Hepatocyte (in vitro differentiated cells): ENCODE measurements at regions not wholly inside any gene's neighbourhood (a gene's known extent, or its start where the extent isn't known, plus 50 kb on each side); places are given as distances from the start of the nearest gene placed in this dataset.

Experiments used
- DNase-seq: peaks from one replicate; pipeline ENCODE4 v3.0.0-alpha.2; 2016; ENCODE audit warnings: low spot score
- H2AFZ ChIP-seq: fragments of 200-600 bp; sonication (generic); 2 replicates; pipeline ENCODE4 v1.6.0; 2016; ENCODE audit warnings: antibody characterized with exemption, mild to moderate bottlenecking
- H3K27ac ChIP-seq: fragments of 200-600 bp; sonication (generic); 2 replicates; pipeline ENCODE4 v1.5.1; 2016; ENCODE audit warnings: mild to moderate bottlenecking
- H3K27me3 ChIP-seq: fragments of 200-600 bp; sonication (generic); 2 replicates; pipeline ENCODE4 v1.6.1; 2016
- H3K36me3 ChIP-seq: fragments of 200-600 bp; sonication (generic); replicated peaks from 2 replicates; pipeline ENCODE4 v1.5.1; 2016; ENCODE audit warnings: low read depth; ENCODE audit not compliant: insufficient read depth
- H3K4me1 ChIP-seq: fragments of 200-600 bp; sonication (generic); 2 replicates; pipeline ENCODE4 v1.5.1; 2016; ENCODE audit warnings: mild to moderate bottlenecking, moderate library complexity; ENCODE audit not compliant: insufficient read depth
- H3K4me2 ChIP-seq: fragments of 200-600 bp; sonication (generic); 2 replicates; pipeline ENCODE4 v1.6.0; 2016
- H3K4me3 ChIP-seq: fragments of 200-600 bp; sonication (generic); 2 replicates; pipeline ENCODE4 v1.5.1; 2016; ENCODE audit warnings: mild to moderate bottlenecking
- H3K79me2 ChIP-seq: fragments of 200-600 bp; sonication (generic); 2 replicates; pipeline ENCODE4 v1.6.0; 2017; ENCODE audit warnings: mild to moderate bottlenecking
- H3K9me2 ChIP-seq: fragments of 200-600 bp; sonication (generic); replicated peaks from 2 replicates; pipeline ENCODE4 v1.6.0; 2017; ENCODE audit warnings: mild to moderate bottlenecking; ENCODE audit not compliant: insufficient read depth
- H3K9me3 ChIP-seq: fragments of 200-600 bp; sonication (generic); 2 replicates; pipeline ENCODE4 v1.5.1; 2016; ENCODE audit warnings: low read depth, mild to moderate bottlenecking
- H4K20me1 ChIP-seq: fragments of 200-600 bp; sonication (generic); 2 replicates; pipeline ENCODE4 v1.6.0; 2016; ENCODE audit warnings: mild to moderate bottlenecking; ENCODE audit not compliant: insufficient read depth, poor library complexity, severe bottlenecking
- EZH2 ChIP-seq: fragments of 200-600 bp; sonication (generic); IDR thresholded peaks from 2 replicates; pipeline ENCODE4 v1.6.1; 2016; ENCODE audit warnings: antibody characterized with exemption, mild to moderate bottlenecking, borderline replicate concordance
- EZH2phosphoT487 ChIP-seq: fragments of 200-600 bp; sonication (generic); IDR thresholded peaks from one replicate; pipeline ENCODE4 v1.6.1; 2018; ENCODE audit warnings: antibody characterized with exemption, mild to moderate bottlenecking, low read depth, moderate library complexity; ENCODE audit not compliant: unreplicated experiment, severe bottlenecking
- WGBS: methylation state at CpG from one replicate; pipeline ENCODE4 v1.1.6; 2016; ENCODE audit warnings: low lambda C conversion rate; ENCODE audit errors: missing lambda C conversion rate; 5-methylcytosine and 5-hydroxymethylcytosine counted together
- TF ChIP-seq, protein P1 (sequence below): fragments of 200-600 bp; sonication (generic); IDR thresholded peaks from 2 replicates; pipeline ENCODE4 v1.5.1; 2016; ENCODE audit warnings: antibody characterized with exemption, mild to moderate bottlenecking; ENCODE audit not compliant: poor library complexity

DNA sequence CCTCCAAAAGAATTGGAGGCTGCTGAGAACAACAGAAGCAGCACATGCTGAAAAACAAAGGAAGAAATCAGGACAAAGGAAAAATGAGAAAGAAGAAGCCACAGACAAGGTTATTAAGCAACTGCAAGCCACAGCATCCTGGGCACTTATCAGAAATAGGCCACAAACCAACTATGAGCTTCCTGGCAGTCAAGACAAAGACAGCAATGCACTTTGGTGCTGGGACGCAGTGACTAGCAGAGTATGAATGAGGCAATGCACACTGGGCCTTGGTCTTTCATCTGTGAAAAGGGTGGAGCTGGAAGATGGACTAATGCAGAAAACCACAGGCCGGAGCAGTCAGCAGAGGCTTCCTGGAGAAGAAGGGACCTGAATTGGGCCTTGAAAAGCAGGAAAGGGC, 56.0 kb upstream of the LINGO1 start:
- TF ChIP-seq EZH2phosphoT487 (no peak), EZH2 (no peak)
- TF ChIP-seq, protein P1, sequence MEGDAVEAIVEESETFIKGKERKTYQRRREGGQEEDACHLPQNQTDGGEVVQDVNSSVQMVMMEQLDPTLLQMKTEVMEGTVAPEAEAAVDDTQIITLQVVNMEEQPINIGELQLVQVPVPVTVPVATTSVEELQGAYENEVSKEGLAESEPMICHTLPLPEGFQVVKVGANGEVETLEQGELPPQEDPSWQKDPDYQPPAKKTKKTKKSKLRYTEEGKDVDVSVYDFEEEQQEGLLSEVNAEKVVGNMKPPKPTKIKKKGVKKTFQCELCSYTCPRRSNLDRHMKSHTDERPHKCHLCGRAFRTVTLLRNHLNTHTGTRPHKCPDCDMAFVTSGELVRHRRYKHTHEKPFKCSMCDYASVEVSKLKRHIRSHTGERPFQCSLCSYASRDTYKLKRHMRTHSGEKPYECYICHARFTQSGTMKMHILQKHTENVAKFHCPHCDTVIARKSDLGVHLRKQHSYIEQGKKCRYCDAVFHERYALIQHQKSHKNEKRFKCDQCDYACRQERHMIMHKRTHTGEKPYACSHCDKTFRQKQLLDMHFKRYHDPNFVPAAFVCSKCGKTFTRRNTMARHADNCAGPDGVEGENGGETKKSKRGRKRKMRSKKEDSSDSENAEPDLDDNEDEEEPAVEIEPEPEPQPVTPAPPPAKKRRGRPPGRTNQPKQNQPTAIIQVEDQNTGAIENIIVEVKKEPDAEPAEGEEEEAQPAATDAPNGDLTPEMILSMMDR = no peak
- H4K20me1 ChIP-seq = no peaks in the 10 kb centered on the region
- no peaks in the 10 kb centered on the region for H3K36me3 ChIP-seq
- H2AFZ ChIP-seq = no peak overlapping the region
- H3K4me2 ChIP-seq = no peak overlapping the region
- no peaks in the 10 kb centered on the region for H3K79me2 ChIP-seq
- no peaks in the 10 kb centered on the region for H3K9me3 ChIP-seq
- H3K4me3 ChIP-seq = no peak overlapping the region
- no peak for DNase-seq
- H3K9me2 ChIP-seq = no peaks in the 10 kb centered on the region
- peaks cover 2% of the 10 kb centered on the region for H3K27me3 ChIP-seq
- 87% methylated on average over 2 of the region's 2 CpGs for WGBS
- H3K27ac ChIP-seq = no peak overlapping the region
- no peaks in the 10 kb centered on the region for H3K4me1 ChIP-seq

DNA sequence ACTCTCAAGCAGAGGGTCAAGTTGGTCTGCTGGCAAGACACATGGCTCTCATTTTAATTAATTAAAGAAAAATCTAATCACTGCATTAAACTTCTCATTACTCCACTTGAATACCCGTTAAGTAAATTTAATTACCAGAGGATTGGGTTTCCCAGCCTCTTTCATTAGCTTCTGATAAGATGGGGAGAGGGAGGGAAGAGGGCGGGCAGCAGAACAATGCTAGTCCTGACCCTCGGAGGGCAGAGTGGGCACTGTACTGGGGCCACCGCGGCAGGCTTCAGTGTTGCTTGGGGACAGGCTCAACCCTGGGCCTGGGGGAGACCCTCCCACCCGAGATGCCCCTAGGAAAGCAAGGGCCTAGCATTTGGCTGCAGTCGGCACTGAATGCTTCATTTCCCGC, 55.6 kb upstream of the LINGO1 start:
- H3K4me3 ChIP-seq = no peak overlapping the region
- H3K9me2 ChIP-seq = no peaks in the 10 kb centered on the region
- no peak overlapping the region for H3K27ac ChIP-seq
- H3K27me3 ChIP-seq = peaks cover 2% of the 10 kb centered on the region
- no peaks in the 10 kb centered on the region for H3K36me3 ChIP-seq
- no peaks in the 10 kb centered on the region for H3K4me1 ChIP-seq
- DNase-seq = no peak
- H2AFZ ChIP-seq = no peak overlapping the region
- 77% methylated on average over 8 of the region's 8 CpGs for WGBS
- no peaks in the 10 kb centered on the region for H4K20me1 ChIP-seq
- no peak overlapping the region for H3K4me2 ChIP-seq
- no peaks in the 10 kb centered on the region for H3K9me3 ChIP-seq
- TF ChIP-seq EZH2phosphoT487 = no peak
- no peak for TF ChIP-seq EZH2
- TF ChIP-seq, protein P1 = no peak
- H3K79me2 ChIP-seq = no peaks in the 10 kb centered on the region

- 83% methylated on average over 6 of the region's 7 CpGs for WGBS
- no peak overlapping the region for H3K4me3 ChIP-seq
- H3K36me3 ChIP-seq = no peaks in the 10 kb centered on the region
- no peaks in the 10 kb centered on the region for H3K4me1 ChIP-seq
- H3K27ac ChIP-seq = no peak overlapping the region
- no peak for DNase-seq
- H3K9me3 ChIP-seq = no peaks in the 10 kb centered on the region
- H3K79me2 ChIP-seq = no peaks in the 10 kb centered on the region
- no peaks in the 10 kb centered on the region for H4K20me1 ChIP-seq
- no peak overlapping the region for H3K4me2 ChIP-seq
- H3K27me3 ChIP-seq = no peaks in the 10 kb centered on the region
- H2AFZ ChIP-seq = no peak overlapping the region
- TF ChIP-seq EZH2phosphoT487 = no peak
- no peak for TF ChIP-seq EZH2
- TF ChIP-seq, protein P1 = no peak
- H3K9me2 ChIP-seq = no peaks in the 10 kb centered on the region
Observed at GRCh38 chr15:77685082-77685815, 52.5 kb upstream of the LINGO1 start.
